GM23338 (cell line): ENCODE measurements at regions not wholly inside any gene's neighbourhood (a gene's known extent, or its start where the extent isn't known, plus 50 kb on each side); places are given as distances from the start of the nearest gene placed in this dataset.

Experiments
- ATAC-seq: fragments of 200-7000 bp; cut with Tn5 transposase; 3 replicates; pipeline ENCODE4 v1.9.1; 2020
- DNase-seq: peaks from one replicate; pipeline ENCODE4 v3.0.0-alpha.2; 2015; ENCODE audit warnings: low spot score
- H2AFZ ChIP-seq: fragments of 200-600 bp; sonication (generic); 2 replicates; pipeline ENCODE4 v1.8.0; 2016; ENCODE audit warnings: antibody characterized with exemption, mild to moderate bottlenecking, moderate library complexity
- H3F3A ChIP-seq: fragments of 200-600 bp; sonication (generic); replicated peaks from 2 replicates; pipeline ENCODE4 v1.8.0; 2017; ENCODE audit warnings: antibody characterized with exemption, mixed run types, low read depth
- H3K27ac ChIP-seq: fragments of 200-600 bp; sonication (generic); 2 replicates; pipeline ENCODE4 v1.6.1; 2016; ENCODE audit warnings: low read depth
- H3K27me3 ChIP-seq: fragments of 200-600 bp; sonication (generic); 2 replicates; pipeline ENCODE4 v1.8.0; 2016; ENCODE audit warnings: mild to moderate bottlenecking, mixed run types, moderate library complexity; ENCODE audit not compliant: insufficient read depth
- H3K36me3 ChIP-seq: fragments of 200-600 bp; sonication (generic); 2 replicates; pipeline ENCODE4 v1.8.0; 2016; ENCODE audit warnings: mild to moderate bottlenecking; ENCODE audit not compliant: insufficient read depth
- H3K4me1 ChIP-seq: fragments of 200-600 bp; sonication (generic); 2 replicates; pipeline ENCODE4 v1.8.0; 2016; ENCODE audit warnings: mild to moderate bottlenecking, moderate library complexity; ENCODE audit not compliant: insufficient read depth
- H3K4me2 ChIP-seq: fragments of 200-600 bp; sonication (generic); 2 replicates; pipeline ENCODE4 v1.7.1; 2017; ENCODE audit warnings: mixed run types
- H3K4me3 ChIP-seq: fragments of 200-600 bp; sonication (generic); 2 replicates; pipeline ENCODE4 v1.6.1; 2016; ENCODE audit warnings: mixed run types
- H3K79me2 ChIP-seq: fragments of 200-600 bp; sonication (generic); replicated peaks from 2 replicates; pipeline ENCODE4 v1.8.0; 2017; ENCODE audit warnings: mild to moderate bottlenecking; ENCODE audit not compliant: insufficient read depth
- H3K9me2 ChIP-seq: fragments of 200-600 bp; sonication (generic); 2 replicates; pipeline ENCODE4 v1.8.0; 2017; ENCODE audit not compliant: insufficient read depth
- H4K20me1 ChIP-seq: fragments of 200-600 bp; sonication (generic); replicated peaks from 2 replicates; pipeline ENCODE4 v1.8.0; 2017; ENCODE audit warnings: mild to moderate bottlenecking; ENCODE audit not compliant: insufficient read depth
- H3K27ac Mint-ChIP-seq: 2 replicates; pipeline ENCODE4 v1.8.0; 2020; ENCODE audit warnings: inconsistent platforms, mild to moderate bottlenecking, moderate library complexity, mixed read lengths
- H3K27me3 Mint-ChIP-seq: 3 replicates; pipeline ENCODE4 v1.8.0; 2022; ENCODE audit warnings: low read depth, mild to moderate bottlenecking, moderate library complexity, mixed read lengths, inconsistent platforms; ENCODE audit not compliant: insufficient read depth, poor library complexity
- H3K36me3 Mint-ChIP-seq: 3 replicates; pipeline ENCODE4 v1.8.0; 2021; ENCODE audit warnings: low read depth, mild to moderate bottlenecking, inconsistent platforms, moderate library complexity, mixed read lengths
- H3K4me1 Mint-ChIP-seq: 3 replicates; pipeline ENCODE4 v1.8.0; 2020; ENCODE audit warnings: mild to moderate bottlenecking, inconsistent platforms, mixed read lengths
- H3K4me3 Mint-ChIP-seq: 3 replicates; pipeline ENCODE4 v1.8.0; 2021; ENCODE audit warnings: moderate library complexity, mild to moderate bottlenecking, inconsistent platforms, mixed read lengths
- H3K9me3 Mint-ChIP-seq: 3 replicates; pipeline ENCODE4 v1.8.0; 2020; ENCODE audit warnings: moderate library complexity, mild to moderate bottlenecking, inconsistent platforms, mixed read lengths
- ETS1 ChIP-seq: IDR thresholded peaks from 2 replicates; pipeline ENCODE4 v1.6.1; 2016; ENCODE audit warnings: antibody characterized with exemption
- EZH2 ChIP-seq: fragments of 200-600 bp; sonication (generic); IDR thresholded peaks from one replicate; pipeline ENCODE4 v1.8.0; 2017; ENCODE audit warnings: antibody characterized with exemption, mild to moderate bottlenecking, low read depth; ENCODE audit not compliant: unreplicated experiment
- EZH2phosphoT487 ChIP-seq: fragments of 200-600 bp; sonication (generic); IDR thresholded peaks from one replicate; pipeline ENCODE4 v1.8.1; 2018; ENCODE audit warnings: antibody characterized with exemption; ENCODE audit not compliant: unreplicated experiment
- JUNB ChIP-seq: IDR thresholded peaks from one replicate; pipeline ENCODE4 v1.6.1; 2016; ENCODE audit warnings: antibody characterized with exemption; ENCODE audit not compliant: unreplicated experiment
- NANOG ChIP-seq: IDR thresholded peaks from 2 replicates; pipeline ENCODE4 v1.6.1; 2016; ENCODE audit warnings: antibody characterized with exemption, borderline replicate concordance
- REST ChIP-seq: IDR thresholded peaks from one replicate; pipeline ENCODE4 v1.6.1; 2018; ENCODE audit warnings: antibody characterized with exemption; ENCODE audit not compliant: unreplicated experiment
- ZNF114 ChIP-seq: fragments of 250-450 bp; sonication (Bioruptor Pico); IDR thresholded peaks from 2 replicates; pipeline ENCODE4 v1.5.0; 2020; ENCODE audit warnings: mild to moderate bottlenecking, moderate library complexity
- ZNF331 ChIP-seq: fragments of 250-450 bp; sonication (Bioruptor Pico); IDR thresholded peaks from 2 replicates; pipeline ENCODE4 v1.5.0; 2020; ENCODE audit warnings: low read depth, mild to moderate bottlenecking, moderate library complexity
- ZNF462 ChIP-seq: fragments of 250-450 bp; sonication (Bioruptor Pico); IDR thresholded peaks from 2 replicates; pipeline ENCODE4 v1.5.0; 2020; ENCODE audit warnings: mild to moderate bottlenecking, moderate library complexity

GRCh38 chr7:136049818-136050461, 72.8 kb upstream of the MTPN start:
- H3K9me3 Mint-ChIP-seq = peaks cover 19% of the 10 kb centered on the region
- H3K4me1 Mint-ChIP-seq = no peaks in the 10 kb centered on the region
- ATAC-seq (no peak), DNase-seq (no peak)
- no peaks in the 10 kb centered on the region for H3K27me3 ChIP-seq
- TF ChIP-seq ZNF462 = no peak
- TF ChIP-seq JUNB = no peak
- TF ChIP-seq EZH2phosphoT487 = no peak
- TF ChIP-seq ZNF114 (CRISPR knock-in tag) = no peak
- peaks cover 4% of the 10 kb centered on the region; the same call in 2 of the 3 replicates for H3K36me3 Mint-ChIP-seq
- no peaks in the 10 kb centered on the region for H4K20me1 ChIP-seq
- no peaks in the 10 kb centered on the region for H3F3A ChIP-seq
- peaks cover 1% of the 10 kb centered on the region for H3K27me3 Mint-ChIP-seq
- no peaks in the 10 kb centered on the region for H3K79me2 ChIP-seq
- H3K9me2 ChIP-seq = 0 out of 2 replicates have a peak, but pooled peaks cover 4% of the 10 kb centered on the region
- no peak overlapping the region for H3K4me3 Mint-ChIP-seq
- H3K4me1 ChIP-seq = no peaks in the 10 kb centered on the region
- H3K4me2 ChIP-seq = no peak overlapping the region
- no peak overlapping the region for H2AFZ ChIP-seq
- no peaks in the 10 kb centered on the region for H3K36me3 ChIP-seq
- H3K4me3 ChIP-seq = no peak overlapping the region
- no peak overlapping the region for H3K27ac Mint-ChIP-seq
- H3K27ac ChIP-seq = no peak overlapping the region

- Histone ChIP-seq H3K27me3 (no peaks in the 10 kb centered on the region), H3K4me3 (no peak overlapping the region), H3K9me2 (peaks cover 9% of the 10 kb centered on the region; the same call in 1 of the 2 replicates), H2AFZ (no peak overlapping the region), H4K20me1 (no peaks in the 10 kb centered on the region), H3F3A (no peaks in the 10 kb centered on the region), H3K4me2 (no peak overlapping the region), H3K4me1 (no peaks in the 10 kb centered on the region), H3K79me2 (no peaks in the 10 kb centered on the region), H3K27ac (no peak overlapping the region), H3K36me3 (no peaks in the 10 kb centered on the region)
- H3K27ac Mint-ChIP-seq = no peak overlapping the region
- peaks cover 4% of the 10 kb centered on the region; the same call in 2 of the 3 replicates for H3K36me3 Mint-ChIP-seq
- peaks cover 1% of the 10 kb centered on the region for H3K27me3 Mint-ChIP-seq
- peaks cover 19% of the 10 kb centered on the region for H3K9me3 Mint-ChIP-seq
- DNase-seq (no peak), ATAC-seq (no peak)
- H3K4me3 Mint-ChIP-seq = no peak overlapping the region
- no peaks in the 10 kb centered on the region for H3K4me1 Mint-ChIP-seq
- TF ChIP-seq EZH2phosphoT487 = no peak
- no peak for TF ChIP-seq ZNF114 (CRISPR knock-in tag)
- TF ChIP-seq ETS1 = no peak
- TF ChIP-seq REST = no peak
- no peak for TF ChIP-seq NANOG
- TF ChIP-seq ZNF331 (CRISPR knock-in tag) = no peak
- TF ChIP-seq EZH2 = no peak
Measured at GRCh38 chr7:136049117-136049516, 72.0 kb upstream of the MTPN start.
